ENCODE measurements at regions not wholly inside any gene's neighbourhood (a gene's known extent, or its start where the extent isn't known, plus 50 kb on each side); places are given as distances from the start of the nearest gene placed in this dataset.

DNA sequence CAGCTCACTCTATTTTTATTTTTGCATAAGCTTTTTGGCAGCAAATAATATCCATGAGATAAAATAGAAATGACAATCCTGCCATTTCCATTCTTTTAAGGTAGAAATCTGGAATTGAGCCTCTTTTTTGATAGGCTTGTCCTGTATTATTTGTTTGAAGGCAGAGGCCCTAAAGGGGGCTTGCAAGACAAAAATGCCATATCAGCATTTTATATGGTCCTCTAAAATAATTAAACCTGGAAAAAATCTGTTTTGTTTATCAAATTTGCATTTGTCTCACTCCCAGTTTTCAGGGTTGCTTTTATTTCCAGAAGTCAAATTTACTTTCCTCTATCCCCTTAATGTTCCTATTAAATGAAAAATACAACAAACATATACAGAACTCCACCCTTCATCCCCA is 134.9 kb upstream of the GAP43 start:
- H3K27ac Mint-ChIP-seq: no peak overlapping the region
- no peaks in the 10 kb centered on the region for H3K9me3 Mint-ChIP-seq
- H3K4me1 Mint-ChIP-seq (ENCODE audit: low read depth in 2 of 2): no peaks in the 10 kb centered on the region
- H3K27me3 Mint-ChIP-seq: peaks cover 23 to 28% of the 10 kb centered on the region in 2 donors
- H3K36me3 Mint-ChIP-seq (ENCODE audit: insufficient read depth): no peaks in the 10 kb centered on the region
- DNase-seq: no peak
- H3K4me3 Mint-ChIP-seq: no peak overlapping the region
- no peak for ATAC-seq (replicated peaks)

DNA sequence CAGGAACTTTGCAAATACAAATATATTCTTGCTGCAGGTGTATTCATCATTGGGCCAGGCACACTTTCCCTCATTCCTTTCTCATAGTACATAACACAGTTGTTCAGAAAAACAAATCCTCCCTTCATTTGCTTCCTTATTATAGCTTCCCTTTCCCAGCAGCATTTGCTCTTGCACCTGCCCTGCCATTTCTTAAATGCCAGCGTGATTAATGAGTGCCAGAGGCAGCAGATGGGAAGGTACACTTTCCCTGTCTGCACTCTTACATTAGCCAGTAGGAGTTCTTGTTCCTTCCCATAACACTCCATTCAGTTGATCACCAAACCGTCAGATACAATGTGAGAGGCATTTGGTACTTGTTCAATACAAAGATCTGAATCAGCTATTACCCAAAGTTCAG is 128.5 kb upstream of the GAP43 start:
- Mint-ChIP-seq H3K4me1 (ENCODE audit: low read depth in 2 of 2) (no peaks in the 10 kb centered on the region), H3K27ac (no peak overlapping the region), H3K27me3 (peaks cover 5 to 19% of the 10 kb centered on the region in 2 donors), H3K9me3 (no peaks in the 10 kb centered on the region), H3K36me3 (ENCODE audit: insufficient read depth) (no peaks in the 10 kb centered on the region), H3K4me3 (no peak overlapping the region)
- DNase-seq (no peak), ATAC-seq (replicated peaks) (no peak)

DNA sequence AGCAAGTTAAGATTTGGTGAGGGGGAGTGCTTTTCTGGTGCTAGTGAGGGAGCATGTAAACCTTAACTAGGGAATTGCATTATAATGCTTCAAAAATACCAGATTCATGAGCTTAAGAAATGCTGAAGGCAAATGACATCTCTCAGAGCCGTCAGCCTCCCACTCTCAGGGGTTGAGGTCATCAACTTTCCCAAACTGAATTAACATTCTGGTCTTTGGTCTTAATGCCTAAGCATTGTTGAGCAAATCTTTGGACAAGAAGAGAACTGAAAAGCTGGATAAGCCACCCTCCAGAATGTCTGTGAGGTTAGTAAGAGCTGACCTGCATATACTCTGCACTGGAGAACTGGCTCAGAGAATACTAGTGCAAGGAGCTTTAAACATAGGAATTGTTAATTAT is 124.9 kb upstream of the GAP43 start:
- ATAC-seq (replicated peaks) (no peak), DNase-seq (no peak)
- H3K4me3 Mint-ChIP-seq: no peak overlapping the region
- no peaks in the 10 kb centered on the region for H3K36me3 Mint-ChIP-seq (ENCODE audit: insufficient read depth)
- H3K4me1 Mint-ChIP-seq (ENCODE audit: low read depth in 2 of 2): no peaks in the 10 kb centered on the region
- H3K27me3 Mint-ChIP-seq: peaks cover 22 to 24% of the 10 kb centered on the region in 2 donors
- H3K27ac Mint-ChIP-seq: no peak overlapping the region
- H3K9me3 Mint-ChIP-seq: no peaks in the 10 kb centered on the region

DNA sequence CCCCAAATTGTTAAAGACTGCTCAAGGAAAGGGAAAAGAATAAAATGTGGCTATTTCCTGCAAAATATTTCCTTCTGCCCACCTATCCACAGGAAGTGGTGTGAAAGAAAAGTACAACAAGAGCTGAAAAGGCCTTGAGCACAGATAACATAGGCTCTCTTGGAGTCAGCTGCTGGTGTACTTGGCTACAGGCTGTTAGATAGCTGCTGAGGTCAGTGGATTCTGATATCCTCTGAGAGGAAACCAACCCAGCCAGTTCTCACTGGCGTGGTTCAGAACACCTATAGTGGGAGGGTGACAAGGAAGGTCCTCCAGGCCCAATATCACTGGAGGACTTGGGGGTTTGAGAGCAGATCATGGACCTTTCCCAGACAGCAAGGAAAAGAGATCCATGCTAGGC is 124.4 kb upstream of the GAP43 start:
- DNase-seq (no peak), ATAC-seq (replicated peaks) (no peak)
- no peaks in the 10 kb centered on the region for H3K4me1 Mint-ChIP-seq (ENCODE audit: low read depth in 2 of 2)
- H3K36me3 Mint-ChIP-seq (ENCODE audit: insufficient read depth): no peaks in the 10 kb centered on the region
- no peak overlapping the region for H3K27ac Mint-ChIP-seq
- no peak overlapping the region for H3K4me3 Mint-ChIP-seq
- H3K9me3 Mint-ChIP-seq: no peaks in the 10 kb centered on the region
- H3K27me3 Mint-ChIP-seq: peaks cover 22 to 24% of the 10 kb centered on the region in 2 donors

DNA sequence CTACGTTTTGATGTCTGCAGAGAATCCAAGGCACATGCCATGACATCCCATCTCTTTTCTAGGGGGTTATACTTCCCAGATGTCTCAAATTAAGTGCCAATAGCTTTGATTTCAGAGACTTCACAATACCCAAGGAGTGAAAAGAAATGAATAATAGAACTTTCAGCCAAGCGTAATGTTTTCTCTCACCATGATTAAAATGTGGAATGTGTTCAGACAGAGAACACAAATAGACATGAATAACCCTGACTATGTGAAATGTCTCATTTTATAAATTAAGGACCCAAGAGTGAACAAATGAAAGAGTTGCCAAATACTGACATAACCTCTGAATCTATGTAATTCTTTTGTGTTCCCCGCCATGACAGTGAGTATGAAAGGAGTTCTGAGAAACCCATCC is 123.6 kb upstream of the GAP43 start:
- Mint-ChIP-seq H3K27me3 (peaks cover 24% of the 10 kb centered on the region in 2 donors), H3K27ac (no peak overlapping the region), H3K4me1 (ENCODE audit: low read depth in 2 of 2) (no peaks in the 10 kb centered on the region), H3K4me3 (no peak overlapping the region), H3K36me3 (ENCODE audit: insufficient read depth) (no peaks in the 10 kb centered on the region), H3K9me3 (no peaks in the 10 kb centered on the region)
- DNase-seq (no peak), ATAC-seq (replicated peaks) (no peak)

DNA sequence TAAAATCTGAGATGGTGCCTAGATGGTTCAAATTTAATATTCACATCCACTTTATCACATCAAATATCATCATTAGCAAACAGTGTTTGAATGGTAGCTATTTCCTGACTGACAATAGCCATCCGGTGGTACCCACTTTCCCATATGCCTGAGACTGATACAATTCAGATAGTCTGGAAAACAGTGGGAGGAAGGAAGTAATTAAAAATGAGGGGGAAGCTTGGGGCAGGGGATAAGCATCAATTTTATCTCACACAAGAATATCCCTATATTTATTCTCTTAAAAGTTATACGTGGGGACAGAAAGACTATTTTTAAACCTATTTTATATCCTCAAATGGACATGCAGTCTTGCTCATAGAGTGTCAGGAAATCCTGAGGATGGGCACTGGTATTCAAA is 122.5 kb upstream of the GAP43 start:
- H3K4me1 Mint-ChIP-seq (ENCODE audit: low read depth in 2 of 2): no peaks in the 10 kb centered on the region
- H3K27me3 Mint-ChIP-seq: peaks cover 22 to 25% of the 10 kb centered on the region in 2 donors
- no peaks in the 10 kb centered on the region for H3K36me3 Mint-ChIP-seq (ENCODE audit: insufficient read depth)
- H3K9me3 Mint-ChIP-seq: no peaks in the 10 kb centered on the region
- ATAC-seq (replicated peaks) (no peak), DNase-seq (no peak)
- no peak overlapping the region for H3K4me3 Mint-ChIP-seq
- no peak overlapping the region for H3K27ac Mint-ChIP-seq

DNA sequence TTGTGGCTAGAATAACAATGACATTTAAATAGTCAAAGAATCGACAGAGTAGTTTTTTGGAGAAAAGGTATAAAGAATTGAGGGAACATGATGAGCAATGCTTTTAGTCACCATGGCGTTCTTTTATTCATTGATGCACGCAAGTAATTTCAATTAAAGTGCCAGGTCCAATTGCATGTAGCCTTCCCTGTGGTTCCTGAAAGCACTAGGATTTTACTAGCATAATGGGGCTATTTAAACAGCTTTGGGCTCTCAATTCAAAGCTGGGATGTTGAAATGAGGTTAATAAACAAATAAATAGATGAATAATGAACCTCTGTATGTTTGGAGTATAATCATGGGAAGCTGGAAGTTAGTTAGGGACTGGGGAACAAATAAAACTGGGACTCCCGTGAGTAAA is 121.2 kb upstream of the GAP43 start:
- H3K36me3 Mint-ChIP-seq (ENCODE audit: insufficient read depth): no peaks in the 10 kb centered on the region
- ATAC-seq (replicated peaks): no peak
- H3K27ac Mint-ChIP-seq: no peak overlapping the region
- no peak for DNase-seq
- peaks cover 22 to 25% of the 10 kb centered on the region in 2 donors for H3K27me3 Mint-ChIP-seq
- H3K9me3 Mint-ChIP-seq: no peaks in the 10 kb centered on the region
- no peak overlapping the region for H3K4me3 Mint-ChIP-seq
- H3K4me1 Mint-ChIP-seq (ENCODE audit: low read depth in 2 of 2): no peaks in the 10 kb centered on the region

DNA sequence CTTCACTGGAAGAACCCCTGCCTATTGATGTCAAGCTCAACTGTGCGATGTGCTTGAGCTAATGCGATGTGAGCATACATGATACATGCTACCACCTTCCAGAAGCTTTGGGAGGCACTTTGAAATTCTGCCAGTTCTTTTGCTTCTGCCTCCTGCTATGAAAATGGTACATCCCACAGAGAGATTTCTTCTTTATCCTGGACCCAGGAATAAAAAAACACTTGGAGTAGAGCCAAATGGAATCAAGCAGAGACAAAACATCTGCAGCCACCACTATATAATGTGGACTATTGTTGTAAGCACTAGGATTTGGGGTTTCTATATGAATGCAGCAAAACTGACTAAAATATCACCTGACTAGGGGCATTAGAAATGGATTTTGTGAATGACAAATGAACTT is 119.9 kb upstream of the GAP43 start:
- no peak for DNase-seq
- Mint-ChIP-seq H3K4me1 (ENCODE audit: low read depth in 2 of 2) (no peaks in the 10 kb centered on the region), H3K27ac (no peak overlapping the region), H3K27me3 (peaks cover 27 to 30% of the 10 kb centered on the region in 2 donors), H3K9me3 (no peaks in the 10 kb centered on the region), H3K4me3 (no peak overlapping the region), H3K36me3 (ENCODE audit: insufficient read depth) (no peaks in the 10 kb centered on the region)
- ATAC-seq (replicated peaks): no peak

DNA sequence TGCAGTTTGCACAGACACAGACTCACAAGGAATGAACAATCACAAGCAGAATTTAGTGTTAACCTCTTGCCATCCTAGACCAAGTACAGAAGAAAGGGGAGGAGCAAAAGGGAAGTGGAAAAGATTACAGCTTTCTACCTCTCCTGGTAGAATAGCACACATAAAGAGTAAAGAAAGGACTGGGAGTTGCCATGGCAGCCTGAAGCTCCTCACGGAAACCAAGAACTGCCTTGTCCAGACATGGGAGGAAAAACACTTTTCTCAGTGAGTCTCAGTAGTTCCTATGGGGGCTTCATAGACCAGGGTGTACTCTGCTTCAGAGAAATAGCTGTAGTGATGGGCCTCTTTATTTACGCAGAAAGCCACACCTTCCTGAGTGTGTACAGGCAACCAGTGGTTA is 114.7 kb upstream of the GAP43 start:
- H3K36me3 Mint-ChIP-seq (ENCODE audit: insufficient read depth): no peaks in the 10 kb centered on the region
- peaks cover 47 to 54% of the 10 kb centered on the region in 2 donors for H3K27me3 Mint-ChIP-seq
- peaks cover 13% of the 10 kb centered on the region in 2 donors for H3K4me1 Mint-ChIP-seq (ENCODE audit: low read depth in 2 of 2)
- H3K4me3 Mint-ChIP-seq: no peak overlapping the region
- no peak overlapping the region for H3K27ac Mint-ChIP-seq
- ATAC-seq (replicated peaks) (no peak), DNase-seq (no peak)
- H3K9me3 Mint-ChIP-seq: no peaks in the 10 kb centered on the region

DNA sequence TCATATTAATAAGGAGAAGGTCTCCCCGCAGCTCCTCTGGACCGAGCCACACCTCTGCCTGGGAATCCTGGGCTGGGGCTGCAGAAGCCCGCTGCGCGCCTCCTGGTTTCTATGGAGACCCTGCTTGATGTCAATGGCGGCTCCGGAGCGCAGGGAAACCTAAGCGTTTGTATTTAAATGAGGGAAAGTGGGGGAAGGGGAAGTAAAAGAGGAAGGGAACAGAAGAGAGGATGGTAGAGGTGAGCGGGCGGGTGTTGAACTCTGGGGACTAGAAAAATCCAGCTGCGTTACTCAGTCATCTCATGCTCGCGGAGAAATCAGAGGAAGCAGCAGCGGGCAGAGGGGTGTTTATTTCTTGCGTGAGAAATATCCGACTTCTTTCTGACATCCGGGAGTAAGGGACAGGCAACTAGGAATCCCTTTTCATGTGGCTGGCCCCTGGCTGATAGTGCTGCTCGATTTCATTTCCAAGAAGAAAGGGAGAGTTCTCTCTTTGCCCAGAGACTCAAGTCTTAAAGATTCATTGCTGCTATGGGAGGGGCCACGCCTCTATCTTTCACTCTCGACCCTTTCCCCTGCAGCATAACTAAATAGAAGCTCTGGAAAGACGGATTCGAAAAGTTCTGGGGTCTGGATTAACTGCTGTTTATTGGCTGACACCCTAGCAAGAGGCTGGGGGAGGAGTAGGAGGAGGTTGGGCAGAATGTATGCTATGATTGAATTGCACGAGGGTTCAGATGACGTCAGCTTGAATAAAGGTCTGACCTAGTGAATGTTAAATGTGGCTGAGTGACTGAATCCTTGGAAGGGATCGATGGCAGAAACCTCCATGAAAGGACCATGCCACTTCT is 110.5 kb upstream of the GAP43 start:
- peak in 1 of 3 experiments; percentile 2 for DNase-seq

DNA sequence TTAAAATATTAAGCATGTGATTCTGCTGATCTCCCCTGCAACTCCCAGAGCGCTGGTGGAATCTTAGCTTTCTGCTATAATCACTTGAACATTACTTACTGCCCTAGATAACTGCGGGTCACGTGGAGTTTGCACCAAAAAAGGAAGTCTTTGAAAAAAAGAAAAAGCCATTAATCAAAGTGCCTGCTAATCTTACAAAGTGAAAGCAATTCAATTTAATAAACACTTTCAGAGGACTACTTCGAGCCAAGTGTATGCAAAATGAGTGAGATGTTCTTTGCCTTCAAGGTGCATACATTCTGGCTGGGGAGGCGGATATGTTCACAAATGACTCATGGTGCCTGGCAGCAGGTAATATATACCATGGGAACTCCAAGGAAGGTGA is 109.9 kb upstream of the GAP43 start:
- DNase-seq (peak in 1 of 3 experiments; percentile 4), ATAC-seq (replicated peaks) (peak; percentile 72)
- Mint-ChIP-seq H3K36me3 (ENCODE audit: insufficient read depth) (no peaks in the 10 kb centered on the region), H3K27ac (peak overlapping the region; percentile 42 to 77), H3K27me3 (peaks cover 37 to 39% of the 10 kb centered on the region in 2 donors), H3K4me3 (peak overlapping the region; percentile 82 to 89), H3K9me3 (no peaks in the 10 kb centered on the region), H3K4me1 (ENCODE audit: low read depth in 2 of 2) (peaks cover 14 to 15% of the 10 kb centered on the region in 2 donors)

More for the DNA sequence above, 110.5 kb upstream of the GAP43 start:
- Mint-ChIP-seq H3K9me3 (no peaks in the 10 kb centered on the region), H3K27me3 (peaks cover 41 to 42% of the 10 kb centered on the region in 2 donors), H3K4me1 (ENCODE audit: low read depth in 2 of 2) (peaks cover 14 to 15% of the 10 kb centered on the region in 2 donors), H3K4me3 (peak overlapping the region; percentile 82 to 89), H3K36me3 (ENCODE audit: insufficient read depth) (no peaks in the 10 kb centered on the region), H3K27ac (peak overlapping the region in 1 of 2 donors; percentile 77)
- peak; percentile 69 for ATAC-seq (replicated peaks)

DNA sequence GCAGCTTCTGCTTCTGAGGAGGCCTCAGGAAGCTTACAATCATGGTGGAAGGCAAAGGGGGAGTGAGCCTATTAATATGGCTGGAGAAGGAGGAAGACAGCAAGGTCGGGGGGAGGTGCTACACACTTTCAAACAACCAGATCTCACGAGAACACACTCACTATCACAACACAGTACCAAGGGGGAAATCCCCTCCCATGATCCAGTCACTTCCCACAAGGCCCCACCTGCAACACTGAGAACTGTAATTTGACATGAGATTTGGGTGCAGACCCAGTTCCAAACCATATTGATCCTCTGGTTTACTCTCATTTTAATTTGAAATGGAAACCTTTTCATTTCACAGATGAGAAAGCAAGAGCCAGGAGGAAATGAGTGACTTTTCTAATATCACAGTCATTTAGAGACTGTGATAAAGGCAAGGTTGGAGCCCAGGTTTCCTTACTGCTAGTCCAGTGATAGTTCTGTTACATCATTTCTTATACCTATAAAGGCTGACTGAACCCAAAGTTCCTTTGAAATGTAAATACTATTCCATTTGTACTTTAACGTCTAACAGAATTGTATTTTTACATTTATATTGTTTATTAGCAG is 105.8 kb upstream of the GAP43 start:
- H3K4me1 Mint-ChIP-seq (ENCODE audit: low read depth in 2 of 2): peaks cover 12 to 14% of the 10 kb centered on the region in 2 donors
- H3K27ac Mint-ChIP-seq: no peak overlapping the region
- H3K4me3 Mint-ChIP-seq: no peak overlapping the region
- no peaks in the 10 kb centered on the region for H3K9me3 Mint-ChIP-seq
- ATAC-seq (replicated peaks) (no peak), DNase-seq (no peak)
- no peaks in the 10 kb centered on the region for H3K36me3 Mint-ChIP-seq (ENCODE audit: insufficient read depth)
- H3K27me3 Mint-ChIP-seq: peaks cover 14 to 27% of the 10 kb centered on the region in 2 donors

DNA sequence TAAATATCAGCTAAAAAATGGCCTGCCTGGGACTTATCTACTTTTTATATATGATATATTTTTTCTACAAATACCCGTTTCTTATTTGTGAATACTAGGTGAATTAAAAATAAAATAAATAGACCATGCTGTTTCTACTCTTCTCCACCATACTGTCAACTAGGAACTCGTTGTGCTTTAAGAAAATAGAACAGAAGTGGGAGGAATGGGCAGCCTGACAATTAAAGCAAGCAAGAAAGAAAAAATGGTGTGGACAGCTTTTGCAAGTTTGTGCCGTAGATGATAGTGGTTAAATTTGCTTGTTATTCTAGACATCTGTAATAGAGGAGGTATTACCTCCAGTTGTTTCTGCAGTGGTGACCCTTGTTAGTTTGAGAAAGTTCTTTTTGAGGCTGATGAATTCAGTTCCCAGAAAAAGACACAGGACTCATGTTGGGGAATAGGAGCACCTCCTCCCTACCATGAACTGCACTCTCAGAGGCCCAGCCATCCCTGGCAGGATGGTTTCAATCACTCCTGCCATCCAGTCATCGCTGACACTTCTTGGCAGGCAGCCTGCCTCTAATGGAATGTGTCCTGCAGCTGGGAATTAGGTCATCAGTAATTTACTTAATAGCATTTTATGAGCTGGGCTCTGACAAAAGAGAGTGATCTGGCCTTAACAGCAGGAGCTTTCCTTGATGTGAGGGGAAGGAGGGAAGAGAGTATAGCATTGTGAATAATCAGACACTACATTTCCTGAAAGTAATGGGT is 105.0 kb upstream of the GAP43 start:
- Mint-ChIP-seq H3K27me3 (peaks cover 13 to 23% of the 10 kb centered on the region in 2 donors), H3K9me3 (no peaks in the 10 kb centered on the region), H3K36me3 (ENCODE audit: insufficient read depth) (no peaks in the 10 kb centered on the region), H3K4me1 (ENCODE audit: low read depth in 2 of 2) (peaks cover 5 to 7% of the 10 kb centered on the region in 2 donors), H3K27ac (no peak overlapping the region), H3K4me3 (no peak overlapping the region)
- DNase-seq: no peak
- no peak for ATAC-seq (replicated peaks)
